Liver (tissue), 8 donors: ENCODE measurements at regions not wholly inside any gene's neighbourhood (a gene's known extent, or its start where the extent isn't known, plus 50 kb on each side); places are given as distances from the start of the nearest gene placed in this dataset.

Experiments
- DNase-seq: peaks from one replicate; pipeline ENCODE4 v3.0.0-alpha.2; 2017; ENCODE audit warnings: low spot score
- H3K27ac ChIP-seq, 2 donors: one replicate each; pipeline ENCODE4 v1.7.0; 2013; ENCODE audit warnings: inconsistent platforms in 2 of 2, low read length in 2 of 2, control low read depth in 1 of 2, low read depth in 1 of 2, mild to moderate bottlenecking in 1 of 2
- H3K27me3 ChIP-seq, 4 donors: one replicate each; pipeline versions ENCODE4 v1.6.1 to v1.7.0; 2013; ENCODE audit warnings: low read length in 3 of 4, inconsistent platforms in 1 of 4, mild to moderate bottlenecking in 1 of 4, moderate library complexity in 1 of 4; ENCODE audit not compliant: control insufficient read depth in 4 of 4, insufficient read depth in 4 of 4
- H3K36me3 ChIP-seq, 4 donors: one replicate each; pipeline versions ENCODE4 v1.6.1 to v1.7.0; 2013; ENCODE audit warnings: low read length in 3 of 4, mild to moderate bottlenecking in 3 of 4, low read depth in 1 of 4, moderate library complexity in 1 of 4; ENCODE audit not compliant: control insufficient read depth in 4 of 4, insufficient read depth in 3 of 4
- H3K4me1 ChIP-seq, 4 donors: one replicate each; pipeline versions ENCODE4 v1.6.1 to v1.7.0; 2013; ENCODE audit warnings: low read length in 3 of 4, mild to moderate bottlenecking in 3 of 4, moderate library complexity in 1 of 4; ENCODE audit not compliant: control insufficient read depth in 4 of 4, insufficient read depth in 4 of 4
- H3K4me3 ChIP-seq, 3 donors: one replicate each; pipeline versions ENCODE4 v1.6.1 to v1.7.0; 2013; ENCODE audit warnings: low read length in 3 of 3, control low read depth in 1 of 3, low read depth in 1 of 3, mild to moderate bottlenecking in 1 of 3
- H3K9ac ChIP-seq, 2 donors: one replicate each; pipeline ENCODE4 v1.7.0; 2013; ENCODE audit warnings: low read length in 2 of 2, mild to moderate bottlenecking in 2 of 2, moderate library complexity in 2 of 2, control low read depth in 1 of 2, low read depth in 1 of 2
- H3K9me3 ChIP-seq, 4 donors: one replicate each; pipeline versions ENCODE4 v1.6.1 to v1.7.0; 2013; ENCODE audit warnings: low read length in 3 of 4; ENCODE audit not compliant: control insufficient read depth in 4 of 4
- ATF3 ChIP-seq: IDR thresholded peaks from 2 replicates; pipeline ENCODE4 v1.6.1; 2016; ENCODE audit warnings: antibody characterized with exemption
- CTCF ChIP-seq: fragments of 150-350 bp; IDR thresholded peaks from 2 replicates; pipeline ENCODE4 v1.5.1; 2017; ENCODE audit warnings: improper control_type of control experiment, low read depth, low read length; ENCODE audit not compliant: missing input control
- FOXA1 ChIP-seq: IDR thresholded peaks from 2 replicates; pipeline ENCODE4 v1.6.1; 2016; ENCODE audit warnings: antibody characterized with exemption
- GABPA ChIP-seq, 2 donors: IDR thresholded peaks in 1 of 2; conservative IDR thresholded peaks in 1 of 2; 2 replicates each; pipeline ENCODE4 v1.6.1; 2016; ENCODE audit warnings: antibody characterized with exemption in 2 of 2, mild to moderate bottlenecking in 1 of 2, moderate library complexity in 1 of 2
- HNF4A ChIP-seq, 2 donors: conservative IDR thresholded peaks; 2 replicates each; pipeline ENCODE4 v1.6.1; 2016; ENCODE audit warnings: antibody characterized with exemption in 2 of 2, mild to moderate bottlenecking in 2 of 2
- HNF4G ChIP-seq: IDR thresholded peaks from 2 replicates; pipeline ENCODE4 v1.6.1; 2016; ENCODE audit warnings: antibody characterized with exemption
- JUND ChIP-seq, 2 donors: IDR thresholded peaks; 2 replicates each; pipeline ENCODE4 v1.6.1; 2016; ENCODE audit warnings: antibody characterized with exemption in 2 of 2
- NR2F2 ChIP-seq: IDR thresholded peaks from 2 replicates; pipeline ENCODE4 v1.6.1; 2016; ENCODE audit warnings: antibody characterized with exemption
- RAD21 ChIP-seq, 2 donors: IDR thresholded peaks; 2 replicates each; pipeline ENCODE4 v1.6.1; 2016; ENCODE audit warnings: antibody characterized with exemption in 2 of 2, mild to moderate bottlenecking in 2 of 2
- REST ChIP-seq: IDR thresholded peaks from 2 replicates; pipeline ENCODE4 v1.6.1; 2016; ENCODE audit warnings: antibody characterized with exemption, mild to moderate bottlenecking
- RXRA ChIP-seq, 2 donors: IDR thresholded peaks; 2 replicates each; pipeline ENCODE4 v1.6.1; 2017 to 2018; ENCODE audit warnings: antibody characterized with exemption in 2 of 2, mild to moderate bottlenecking in 1 of 2
- TAF1 ChIP-seq: conservative IDR thresholded peaks from 2 replicates; pipeline ENCODE4 v1.6.1; 2016; ENCODE audit warnings: antibody characterized with exemption, mild to moderate bottlenecking
- YY1 ChIP-seq: IDR thresholded peaks from 2 replicates; pipeline ENCODE4 v1.6.1; 2016; ENCODE audit warnings: antibody characterized with exemption, mild to moderate bottlenecking
- ZBTB33 ChIP-seq: IDR thresholded peaks from 2 replicates; pipeline ENCODE4 v1.6.1; 2016; ENCODE audit warnings: antibody characterized with exemption
- WGBS: extraction: QIAGEN DNeasy Blood & Tissue Kit; methylation state at CpG from one replicate; pipeline ENCODE4 v1.1.7; 2013; 5-methylcytosine and 5-hydroxymethylcytosine counted together
- donor health status: healthy.
- donor health status: healthy.
- donor health status: healthy.
- donor health status: healthy.
- donor health status: healthy.

- no peaks in the 10 kb centered on the region for H3K36me3 ChIP-seq
- no peak for DNase-seq
- H3K27ac ChIP-seq = no peak overlapping the region
- peaks cover 0 to 18% (median 0%) of the 10 kb centered on the region in 4 donors for H3K27me3 ChIP-seq
- no peak overlapping the region for H3K9ac ChIP-seq
- H3K4me1 ChIP-seq = no peaks in the 10 kb centered on the region
- no peaks in the 10 kb centered on the region for H3K9me3 ChIP-seq
- no peak overlapping the region for H3K4me3 ChIP-seq
- WGBS = 62% methylated on average over 8 of the region's 8 CpGs
- TF ChIP-seq NR2F2 = no peak
- TF ChIP-seq YY1 = no peak
- no peak for TF ChIP-seq HNF4G
- no peak for TF ChIP-seq REST
- no peak for TF ChIP-seq FOXA1
- no peak for TF ChIP-seq ZBTB33
- TF ChIP-seq GABPA (IDR thresholded peaks at IDR 0.05 in 1 of 2, conservative IDR thresholded peaks at IDR 0.05 in 1 of 2) = no peak
- TF ChIP-seq RAD21 (IDR thresholded peaks at IDR 0.05) = no peak
- no peak for TF ChIP-seq TAF1
- no peak for TF ChIP-seq CTCF
- TF ChIP-seq ATF3 = no peak
- TF ChIP-seq HNF4A (conservative IDR thresholded peaks at IDR 0.05) = no peak
- TF ChIP-seq JUND (IDR thresholded peaks at IDR 0.05) = no peak
- no peak for TF ChIP-seq RXRA (IDR thresholded peaks at IDR 0.05)
Observed at GRCh38 chr16:65716737-65717700, 595.2 kb upstream of the CDH11 start.
